Sigmoid colon (tissue), 4 donors: ENCODE measurements at regions not wholly inside any gene's neighbourhood (a gene's known extent, or its start where the extent isn't known, plus 50 kb on each side); places are given as distances from the start of the nearest gene placed in this dataset.

Experiments
- EP300 ChIP-seq, 4 donors: sonication (generic); formaldehyde crosslinking; IDR thresholded peaks; one replicate each; pipeline ENCODE4 v1.6.1; 2017; ENCODE audit warnings: antibody characterized with exemption in 4 of 4
- POLR2A ChIP-seq, 2 donors: fragments of 450-650 bp; IDR thresholded peaks; one replicate each; pipeline ENCODE4 v1.6.1; 2016; ENCODE audit warnings: antibody characterized with exemption in 2 of 2, mild to moderate bottlenecking in 2 of 2, moderate library complexity in 2 of 2
- POLR2AphosphoS5 ChIP-seq, 4 donors: sonication (generic); formaldehyde crosslinking; IDR thresholded peaks; one replicate each; pipeline ENCODE4 v1.6.1; 2017; ENCODE audit warnings: antibody characterized with exemption in 4 of 4
- TF ChIP-seq, protein P1 (sequence below), 4 experiments: fragments of 450-650 bp in 3 of 4; fragments of 200-600 bp in 1 of 4; IDR thresholded peaks; one replicate each; pipeline ENCODE4 v1.5.1; 2016 to 2019; ENCODE audit warnings: antibody characterized with exemption in 4 of 4, mild to moderate bottlenecking in 3 of 4, moderate library complexity in 2 of 4

- TF ChIP-seq, protein P1, sequence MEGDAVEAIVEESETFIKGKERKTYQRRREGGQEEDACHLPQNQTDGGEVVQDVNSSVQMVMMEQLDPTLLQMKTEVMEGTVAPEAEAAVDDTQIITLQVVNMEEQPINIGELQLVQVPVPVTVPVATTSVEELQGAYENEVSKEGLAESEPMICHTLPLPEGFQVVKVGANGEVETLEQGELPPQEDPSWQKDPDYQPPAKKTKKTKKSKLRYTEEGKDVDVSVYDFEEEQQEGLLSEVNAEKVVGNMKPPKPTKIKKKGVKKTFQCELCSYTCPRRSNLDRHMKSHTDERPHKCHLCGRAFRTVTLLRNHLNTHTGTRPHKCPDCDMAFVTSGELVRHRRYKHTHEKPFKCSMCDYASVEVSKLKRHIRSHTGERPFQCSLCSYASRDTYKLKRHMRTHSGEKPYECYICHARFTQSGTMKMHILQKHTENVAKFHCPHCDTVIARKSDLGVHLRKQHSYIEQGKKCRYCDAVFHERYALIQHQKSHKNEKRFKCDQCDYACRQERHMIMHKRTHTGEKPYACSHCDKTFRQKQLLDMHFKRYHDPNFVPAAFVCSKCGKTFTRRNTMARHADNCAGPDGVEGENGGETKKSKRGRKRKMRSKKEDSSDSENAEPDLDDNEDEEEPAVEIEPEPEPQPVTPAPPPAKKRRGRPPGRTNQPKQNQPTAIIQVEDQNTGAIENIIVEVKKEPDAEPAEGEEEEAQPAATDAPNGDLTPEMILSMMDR (IDR thresholded peaks at IDR 0.05): no peak
- no peak for TF ChIP-seq POLR2A (IDR thresholded peaks at IDR 0.05)
- TF ChIP-seq EP300 (IDR thresholded peaks at IDR 0.05): no peak
- TF ChIP-seq POLR2AphosphoS5 (IDR thresholded peaks at IDR 0.05): no peak
Observed at GRCh38 chr2:120611961-120612360, 123.7 kb upstream of the GLI2 start.
